HepG2 (cell line): ENCODE measurements at regions not wholly inside any gene's neighbourhood (a gene's known extent, or its start where the extent isn't known, plus 50 kb on each side); places are given as distances from the start of the nearest gene placed in this dataset.

ENCODE experiments used
- ETV6 ChIP-seq: sonication (generic); formaldehyde crosslinking; conservative IDR thresholded peaks from 2 replicates; pipeline ENCODE4 v1.4.0; 2020; ENCODE audit warnings: missing genetic modification reagents
- POLR2AphosphoS5 ChIP-seq: IDR thresholded peaks from 2 replicates; pipeline ENCODE4 v1.6.1; 2012; ENCODE audit warnings: low read depth, low read length
- ZFY ChIP-seq: sonication (generic); formaldehyde crosslinking; IDR thresholded peaks from 2 replicates; pipeline ENCODE4 v1.4.0; 2020; ENCODE audit warnings: missing genetic modification reagents
- ZKSCAN8 ChIP-seq: IDR thresholded peaks from 2 replicates; pipeline ENCODE4 v1.6.1; 2016; ENCODE audit warnings: borderline replicate concordance, missing genetic modification reagents, missing compliant biosample characterization
- ZMYM3 ChIP-seq: sonication (generic); formaldehyde crosslinking; IDR thresholded peaks from 2 replicates; pipeline ENCODE4 v1.5.1; 2020; ENCODE audit warnings: mild to moderate bottlenecking, missing genetic modification reagents
- ZNF737 ChIP-seq: sonication (generic); formaldehyde crosslinking; IDR thresholded peaks from 2 replicates; pipeline ENCODE4 v1.5.0; 2020; ENCODE audit warnings: missing genetic modification reagents, mild to moderate bottlenecking, borderline replicate concordance
- ZNF850 ChIP-seq: sonication (generic); formaldehyde crosslinking; conservative IDR thresholded peaks from 2 replicates; pipeline ENCODE4 v1.9.0; 2021; ENCODE audit warnings: mild to moderate bottlenecking, missing genetic modification reagents
- ZSCAN25 ChIP-seq: sonication (generic); formaldehyde crosslinking; IDR thresholded peaks from 2 replicates; pipeline ENCODE4 v1.8.0; 2022; ENCODE audit warnings: mild to moderate bottlenecking, missing genetic modification reagents

DNA sequence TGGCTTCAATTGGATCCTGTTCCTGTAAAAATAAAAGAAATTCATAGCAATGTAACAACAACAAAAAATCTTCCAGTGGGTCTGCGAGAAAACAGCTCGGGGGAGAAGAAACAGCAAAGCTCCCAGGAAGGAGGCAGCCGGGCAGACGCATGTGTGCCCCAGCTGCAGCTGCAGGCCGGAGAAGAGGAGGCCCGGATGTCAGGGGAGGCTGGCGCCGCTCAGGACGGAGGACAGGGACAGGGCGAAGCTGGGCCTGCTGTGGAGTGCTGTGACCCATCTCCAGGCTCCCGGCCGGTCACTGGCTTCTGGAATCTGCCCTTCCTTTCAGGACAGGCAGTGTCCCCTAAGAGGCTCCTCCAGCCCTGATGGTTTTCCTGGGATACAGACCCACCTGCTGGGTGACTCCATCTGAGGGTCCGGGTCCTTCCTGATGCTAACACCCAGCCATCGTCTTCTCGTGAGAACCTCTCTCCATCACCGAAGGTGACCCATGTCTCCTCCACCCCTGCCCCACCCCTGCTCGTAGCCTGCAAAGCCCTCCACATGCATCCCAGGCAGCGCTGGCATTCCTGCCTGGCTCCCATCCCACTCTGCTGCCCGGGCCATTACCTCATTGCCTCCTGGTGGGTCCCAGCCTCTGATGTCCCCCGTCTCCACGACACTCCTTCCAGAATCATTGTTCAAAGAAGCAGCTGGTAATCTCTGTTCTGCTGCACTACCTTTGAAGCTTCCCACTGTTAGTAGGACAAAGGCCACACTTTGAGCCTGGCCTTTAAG is 145.4 kb upstream of the TWIST2 start:
- TF ChIP-seq ETV6 = no peak
- TF ChIP-seq ZKSCAN8 (CRISPR knock-in tag) = no peak
- no peak for TF ChIP-seq ZMYM3 (CRISPR knock-in tag)
- no peak for TF ChIP-seq POLR2AphosphoS5
- TF ChIP-seq ZNF850 (CRISPR knock-in tag) = no peak
- no peak for TF ChIP-seq ZFY (CRISPR knock-in tag)
- no peak for TF ChIP-seq ZNF737
- no peak for TF ChIP-seq ZSCAN25 (CRISPR knock-in tag)
